Immature natural killer cell (primary cell): ENCODE measurements at regions not wholly inside any gene's neighbourhood (a gene's known extent, or its start where the extent isn't known, plus 50 kb on each side); places are given as distances from the start of the nearest gene placed in this dataset.

Experiments used
- DNase-seq, 3 donors: peaks; one replicate each; pipeline ENCODE4 v3.0.0; 2022; ENCODE audit warnings: mixed read lengths in 1 of 3
- H3K27ac Mint-ChIP-seq, 6 donors: one replicate each; pipeline ENCODE4 v1.8.0; 2020; ENCODE audit warnings: mixed read lengths in 6 of 6, mild to moderate bottlenecking in 5 of 6, inconsistent platforms in 4 of 6, moderate library complexity in 3 of 6
- H3K27me3 Mint-ChIP-seq, 3 donors: one replicate each; pipeline ENCODE4 v1.8.0; 2020 to 2021; ENCODE audit warnings: low read depth in 3 of 3, mild to moderate bottlenecking in 3 of 3, mixed read lengths in 3 of 3, moderate library complexity in 3 of 3, inconsistent platforms in 1 of 3
- H3K36me3 Mint-ChIP-seq, 3 donors: one replicate each; pipeline ENCODE4 v1.8.0; 2020; ENCODE audit warnings: mixed read lengths in 3 of 3, inconsistent platforms in 2 of 3, mild to moderate bottlenecking in 2 of 3
- H3K4me1 Mint-ChIP-seq, 2 donors: one replicate each; pipeline ENCODE4 v1.8.0; 2020; ENCODE audit warnings: inconsistent platforms in 2 of 2, mild to moderate bottlenecking in 2 of 2, mixed read lengths in 2 of 2, moderate library complexity in 1 of 2
- H3K4me3 Mint-ChIP-seq, 5 donors: one replicate each; pipeline ENCODE4 v1.8.0; 2020; ENCODE audit warnings: mild to moderate bottlenecking in 5 of 5, mixed read lengths in 5 of 5, inconsistent platforms in 3 of 5, moderate library complexity in 3 of 5
- H3K9me3 Mint-ChIP-seq, 6 donors: one replicate each; pipeline ENCODE4 v1.8.0; 2020; ENCODE audit warnings: mild to moderate bottlenecking in 6 of 6, mixed read lengths in 6 of 6, inconsistent platforms in 4 of 6, moderate library complexity in 3 of 6

- Mint-ChIP-seq H3K27me3 (peaks cover 0 to 2% (median 0%) of the 10 kb centered on the region in 3 donors), H3K9me3 (no peaks in the 10 kb centered on the region), H3K4me1 (no peaks in the 10 kb centered on the region), H3K4me3 (no peak overlapping the region), H3K36me3 (no peaks in the 10 kb centered on the region), H3K27ac (no peak overlapping the region)
- DNase-seq: no peak
Observed at GRCh38 chr2:15705839-15706386, 114.2 kb downstream of the DDX1 start.

DNA sequence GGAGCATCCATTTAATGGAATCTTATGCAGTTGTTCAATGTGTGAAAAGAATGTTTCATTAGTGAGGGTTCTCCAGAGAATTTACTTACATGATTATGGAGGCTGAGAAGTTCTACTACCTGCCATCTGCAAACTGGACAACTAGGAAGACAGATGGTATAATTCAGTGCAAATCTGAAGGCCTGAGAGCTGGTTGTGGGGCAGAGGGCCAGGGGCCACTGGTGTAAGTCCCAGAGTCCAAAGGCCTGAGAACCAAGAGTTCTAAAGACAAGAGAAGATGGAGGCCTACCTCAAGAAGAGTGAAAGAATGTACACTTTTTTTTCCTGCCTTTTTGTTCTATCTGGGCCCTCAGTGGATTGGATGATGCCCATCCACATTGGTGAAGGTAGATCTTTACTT is 114.8 kb downstream of the DDX1 start:
- Mint-ChIP-seq H3K4me1 (no peaks in the 10 kb centered on the region), H3K9me3 (no peaks in the 10 kb centered on the region), H3K27ac (no peak overlapping the region), H3K4me3 (no peak overlapping the region), H3K36me3 (no peaks in the 10 kb centered on the region), H3K27me3 (peaks cover 0 to 2% (median 0%) of the 10 kb centered on the region in 3 donors)
- DNase-seq: no peak

- no peak for DNase-seq
- peaks cover 0 to 2% (median 2%) of the 10 kb centered on the region in 3 donors for H3K27me3 Mint-ChIP-seq
- H3K4me1 Mint-ChIP-seq: no peaks in the 10 kb centered on the region
- H3K4me3 Mint-ChIP-seq: no peak overlapping the region
- H3K36me3 Mint-ChIP-seq: no peaks in the 10 kb centered on the region
- H3K27ac Mint-ChIP-seq: no peak overlapping the region
- H3K9me3 Mint-ChIP-seq: no peaks in the 10 kb centered on the region
Observed at GRCh38 chr2:15706986-15707632, 115.4 kb downstream of the DDX1 start.

DNA sequence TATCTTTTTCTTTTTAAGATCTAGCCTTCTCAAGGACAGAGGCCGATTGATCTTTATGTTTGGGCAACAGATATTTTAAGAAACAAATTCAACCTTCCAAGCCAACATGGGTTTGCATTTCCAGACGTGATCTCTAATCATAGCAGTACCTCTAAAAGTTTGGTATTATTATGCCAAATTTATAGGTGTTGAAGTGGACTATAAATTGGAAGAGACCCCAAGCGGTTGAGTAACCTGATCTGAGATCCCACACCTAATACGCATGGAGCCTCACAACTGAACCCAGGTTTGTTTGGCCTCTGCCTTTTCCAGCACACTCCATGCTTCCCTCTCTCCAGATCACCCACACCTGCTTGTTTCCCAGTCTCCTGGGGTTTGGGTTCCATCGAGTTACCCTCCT is 116.5 kb downstream of the DDX1 start:
- Mint-ChIP-seq H3K4me1 (no peaks in the 10 kb centered on the region), H3K4me3 (no peak overlapping the region), H3K27me3 (peaks cover 0 to 2% (median 0%) of the 10 kb centered on the region in 3 donors), H3K27ac (no peak overlapping the region), H3K36me3 (no peaks in the 10 kb centered on the region), H3K9me3 (no peaks in the 10 kb centered on the region)
- no peak for DNase-seq

DNA sequence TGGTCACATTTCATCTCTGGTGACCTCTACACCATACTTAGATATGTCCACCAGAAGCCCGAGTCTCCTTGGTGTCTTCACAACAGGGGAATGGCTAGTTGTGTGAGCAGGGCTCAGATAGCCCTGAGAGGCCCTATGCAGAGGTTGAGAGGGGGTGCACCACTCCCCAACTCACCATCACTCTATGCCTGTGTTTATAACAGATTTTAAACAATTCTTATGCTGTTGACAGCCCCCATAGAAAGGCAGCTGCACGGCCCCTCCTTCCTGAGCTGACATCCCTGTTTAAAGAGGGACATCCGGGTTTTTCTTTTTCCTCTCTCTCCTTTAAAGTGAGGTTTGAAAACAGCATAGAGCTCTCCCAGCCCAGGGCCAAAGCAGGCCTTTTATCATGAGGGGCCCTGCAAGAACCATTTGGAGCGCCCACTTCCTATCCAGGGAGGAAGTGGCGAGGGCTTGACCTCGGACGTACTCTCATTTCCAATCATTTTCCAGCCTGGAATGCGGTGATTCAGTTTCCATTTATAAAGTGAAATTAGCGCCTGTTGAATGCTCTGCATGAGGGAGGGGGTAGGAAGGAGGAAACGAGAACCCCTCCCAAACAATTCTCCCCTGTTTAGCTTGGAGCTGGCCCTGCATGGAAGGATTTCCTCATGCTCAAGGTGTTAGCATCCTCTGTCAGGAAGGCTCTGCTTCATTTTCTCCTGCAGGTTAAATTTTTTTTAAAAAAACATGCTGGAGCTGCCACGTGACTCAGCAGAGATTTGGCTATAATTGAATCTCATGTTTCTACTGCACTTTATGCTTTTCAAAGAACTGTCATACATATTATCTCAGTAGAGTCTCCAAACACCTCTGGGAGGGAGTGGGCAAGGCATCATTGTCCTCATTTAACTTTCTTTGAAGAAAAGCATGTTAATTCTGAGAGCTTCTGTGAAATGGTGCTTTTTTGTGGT is 117.5 kb downstream of the DDX1 start:
- Mint-ChIP-seq H3K9me3 (no peaks in the 10 kb centered on the region), H3K4me3 (no peak overlapping the region), H3K27ac (no peak overlapping the region), H3K36me3 (no peaks in the 10 kb centered on the region), H3K4me1 (no peaks in the 10 kb centered on the region), H3K27me3 (peaks cover 0 to 2% (median 0%) of the 10 kb centered on the region in 3 donors)
- DNase-seq: no peak

GRCh38 chr2:15711126-15711860 is 119.6 kb downstream of the DDX1 start:
- no peak overlapping the region for H3K27ac Mint-ChIP-seq
- H3K4me1 Mint-ChIP-seq: no peaks in the 10 kb centered on the region
- DNase-seq: no peak
- no peaks in the 10 kb centered on the region for H3K9me3 Mint-ChIP-seq
- no peak overlapping the region for H3K4me3 Mint-ChIP-seq
- H3K36me3 Mint-ChIP-seq: no peaks in the 10 kb centered on the region
- H3K27me3 Mint-ChIP-seq: peaks cover 0 to 5% (median 2%) of the 10 kb centered on the region in 3 donors

DNA sequence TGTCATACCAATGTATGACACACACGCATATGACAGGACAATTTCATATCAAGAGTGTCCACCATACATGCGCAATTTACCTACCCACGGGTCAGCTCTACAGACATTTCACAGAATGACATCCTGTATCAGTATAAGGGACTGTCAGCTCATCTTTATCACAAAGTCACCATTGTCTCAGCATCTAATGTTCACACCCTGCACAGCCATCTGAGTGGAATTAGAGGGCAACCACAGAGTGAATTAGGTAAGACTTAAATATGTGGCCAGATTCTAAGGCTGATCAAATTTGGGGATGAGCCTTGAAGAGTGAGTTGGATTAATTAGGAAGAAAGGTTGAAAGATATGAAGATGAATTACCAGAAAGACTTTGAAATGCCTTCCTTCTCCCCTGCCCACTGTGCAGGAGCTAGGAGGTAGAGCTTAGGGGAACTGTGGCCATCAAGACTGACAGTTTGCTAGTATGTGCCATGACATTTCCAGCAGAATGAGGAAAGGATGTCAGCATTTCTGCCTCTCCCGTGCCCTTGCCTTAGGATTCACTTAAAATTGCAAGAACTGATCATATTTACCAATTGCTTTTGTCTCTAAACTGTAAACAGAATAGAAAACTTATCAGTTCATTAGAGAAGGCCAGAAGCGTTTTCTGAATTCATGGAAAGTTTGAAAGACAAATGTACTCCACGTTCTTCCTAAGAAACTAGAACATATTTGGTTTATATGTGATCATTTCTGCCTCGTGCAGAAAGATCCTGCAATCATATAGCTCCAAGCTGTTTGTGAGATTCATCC is 121.1 kb downstream of the DDX1 start:
- Mint-ChIP-seq H3K4me3 (no peak overlapping the region), H3K36me3 (no peaks in the 10 kb centered on the region), H3K27me3 (peaks cover 0 to 6% (median 2%) of the 10 kb centered on the region in 3 donors), H3K9me3 (no peaks in the 10 kb centered on the region), H3K27ac (no peak overlapping the region), H3K4me1 (no peaks in the 10 kb centered on the region)
- no peak for DNase-seq

DNA sequence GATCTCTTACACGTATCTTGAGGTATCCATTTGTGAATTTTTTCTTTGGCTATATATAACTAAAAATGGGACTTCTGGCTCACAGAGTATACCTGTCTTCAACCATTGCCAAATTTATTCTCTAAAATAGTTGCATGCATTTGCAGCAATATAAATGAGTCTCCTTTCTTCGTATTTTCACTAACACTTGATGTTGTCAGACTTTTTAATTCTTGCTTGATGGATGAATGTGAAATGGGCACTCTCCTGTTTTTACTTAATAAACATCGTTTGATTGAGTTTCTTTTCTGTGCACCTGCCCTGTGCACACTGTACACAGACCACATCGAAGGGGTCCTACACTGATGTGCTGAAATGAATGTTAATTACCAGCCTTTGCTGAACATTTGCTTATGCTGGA is 121.8 kb downstream of the DDX1 start:
- Mint-ChIP-seq H3K9me3 (no peaks in the 10 kb centered on the region), H3K4me1 (no peaks in the 10 kb centered on the region), H3K27me3 (peaks cover 0 to 7% (median 2%) of the 10 kb centered on the region in 3 donors), H3K36me3 (no peaks in the 10 kb centered on the region), H3K27ac (no peak overlapping the region), H3K4me3 (no peak overlapping the region)
- no peak for DNase-seq

GRCh38 chr2:15714002-15714401 is 122.3 kb downstream of the DDX1 start:
- no peak for DNase-seq
- H3K27ac Mint-ChIP-seq: no peak overlapping the region
- H3K27me3 Mint-ChIP-seq: peaks cover 0 to 7% (median 2%) of the 10 kb centered on the region in 3 donors
- no peaks in the 10 kb centered on the region for H3K36me3 Mint-ChIP-seq
- H3K9me3 Mint-ChIP-seq: no peaks in the 10 kb centered on the region
- no peak overlapping the region for H3K4me3 Mint-ChIP-seq
- H3K4me1 Mint-ChIP-seq: no peaks in the 10 kb centered on the region

DNA sequence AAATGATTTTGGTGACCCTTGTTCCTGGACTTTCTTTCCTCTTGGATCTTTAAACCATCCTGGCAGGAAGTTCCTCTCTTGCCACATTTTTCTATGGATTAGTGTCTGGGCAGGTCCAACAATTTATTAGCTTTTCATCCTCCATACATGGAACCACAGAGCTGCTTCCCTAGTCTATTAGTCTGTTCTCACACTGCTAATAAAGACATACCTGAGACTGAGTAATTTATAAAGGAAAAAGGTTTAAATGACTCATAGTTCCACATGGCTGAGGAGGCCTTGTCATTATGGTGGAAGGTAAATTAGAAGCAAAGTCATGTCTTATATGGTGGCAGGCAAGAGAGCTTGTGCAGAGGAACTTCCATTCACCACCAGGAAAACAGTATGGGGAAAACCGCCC is 122.9 kb downstream of the DDX1 start:
- Mint-ChIP-seq H3K27ac (no peak overlapping the region), H3K36me3 (no peaks in the 10 kb centered on the region), H3K27me3 (peaks cover 0 to 7% (median 2%) of the 10 kb centered on the region in 3 donors), H3K9me3 (no peaks in the 10 kb centered on the region), H3K4me1 (no peaks in the 10 kb centered on the region), H3K4me3 (no peak overlapping the region)
- no peak for DNase-seq

DNA sequence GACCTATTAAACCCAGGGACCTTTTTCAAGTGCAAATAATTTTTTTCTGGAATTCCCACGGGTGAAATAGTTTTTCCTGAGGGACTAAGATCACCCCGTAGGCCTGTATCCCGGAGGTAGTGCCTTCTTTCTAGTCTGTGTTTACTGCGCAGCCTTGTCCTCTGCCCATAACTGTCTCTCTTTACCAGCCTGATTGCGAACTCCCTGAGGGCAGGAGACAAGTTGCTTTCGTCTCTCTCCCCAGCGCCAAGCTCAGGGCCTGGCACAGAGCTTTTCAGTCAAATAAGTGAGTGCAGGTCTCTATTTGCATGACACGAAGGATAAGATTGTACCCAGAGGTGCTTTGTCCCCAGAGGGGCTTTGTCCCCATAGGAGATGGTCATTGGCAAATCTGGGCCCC is 123.9 kb downstream of the DDX1 start:
- H3K9me3 Mint-ChIP-seq: no peaks in the 10 kb centered on the region
- no peak overlapping the region for H3K4me3 Mint-ChIP-seq
- H3K27me3 Mint-ChIP-seq: peaks cover 0 to 7% (median 2%) of the 10 kb centered on the region in 3 donors
- no peak for DNase-seq
- no peaks in the 10 kb centered on the region for H3K36me3 Mint-ChIP-seq
- H3K4me1 Mint-ChIP-seq: no peaks in the 10 kb centered on the region
- no peak overlapping the region for H3K27ac Mint-ChIP-seq

DNA sequence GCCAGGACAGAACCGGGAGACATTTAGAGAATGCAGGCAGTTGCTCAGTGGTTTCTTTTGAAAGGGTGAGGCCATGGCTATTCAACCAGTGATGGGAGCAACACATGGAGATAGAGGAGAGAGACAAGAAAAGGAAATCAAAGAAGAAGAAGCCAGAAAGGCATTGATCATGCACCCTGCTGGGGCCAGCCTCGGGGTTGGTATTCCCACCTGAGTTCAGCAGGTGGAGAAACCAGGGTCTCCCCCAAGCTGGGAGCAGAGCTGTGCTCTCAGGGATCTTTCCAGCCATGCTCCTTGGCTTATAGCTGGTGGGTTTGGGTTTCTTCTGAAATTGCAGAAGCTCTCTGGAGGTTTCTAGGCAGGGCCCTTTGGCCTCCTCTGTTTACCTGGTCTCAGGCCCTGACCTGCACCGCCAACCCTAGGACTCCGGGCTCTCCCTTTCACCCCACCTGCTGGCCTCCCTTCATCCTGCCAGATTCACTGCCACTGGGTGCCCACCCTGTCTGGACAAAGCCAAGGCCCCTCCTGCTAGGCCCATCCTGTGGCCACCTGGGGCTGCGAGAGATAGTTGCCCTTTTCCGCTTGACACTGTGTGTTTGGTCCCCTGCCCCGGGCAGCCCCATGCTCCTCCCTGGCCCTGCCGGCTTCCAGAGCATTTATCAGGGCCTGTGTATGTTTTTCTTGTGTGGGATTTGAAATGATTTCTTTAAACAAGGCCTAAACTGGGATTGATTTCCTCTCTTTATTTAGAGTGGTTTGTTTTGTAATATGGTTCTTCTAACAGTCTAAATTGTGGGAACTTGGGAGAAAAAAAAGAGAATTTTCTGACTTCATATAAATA is 126.7 kb downstream of the DDX1 start:
- Mint-ChIP-seq H3K27me3 (peaks cover 0 to 7% (median 0%) of the 10 kb centered on the region in 3 donors), H3K36me3 (no peaks in the 10 kb centered on the region), H3K27ac (no peak overlapping the region), H3K9me3 (no peaks in the 10 kb centered on the region), H3K4me3 (no peak overlapping the region), H3K4me1 (no peaks in the 10 kb centered on the region)
- DNase-seq: no peak
